ENCODE measurements at regions not wholly inside any gene's neighbourhood (a gene's known extent, or its start where the extent isn't known, plus 50 kb on each side); places are given as distances from the start of the nearest gene placed in this dataset.

GRCh38 chr11:90840071-90840470, 617.2 kb upstream of the CHORDC1 start:
- ChIA-PET CTCF (ENCODE audit: partially characterized antibody) (no interaction called here), POLR2A (ENCODE audit: partially characterized antibody) (no interaction called here)
- H3K4me1 Mint-ChIP-seq: no peaks in the 10 kb centered on the region
- H3K27me3 Mint-ChIP-seq: no peaks in the 10 kb centered on the region
- no peak overlapping the region for H3K27ac Mint-ChIP-seq
- Histone ChIP-seq H3K36me3 (ENCODE audit: insufficient read depth, low read length) (no peaks in the 10 kb centered on the region), H3K27ac (ENCODE audit: low read depth, low read length) (no peak overlapping the region), H3K4me1 (ENCODE audit: insufficient read depth, low read length) (no peaks in the 10 kb centered on the region), H3K4me3 (ENCODE audit: low read length in 2 of 2) (no peak overlapping the region), H3K9me3 (ENCODE audit: control insufficient read depth in 1 of 2, low read length in 2 of 2) (no peaks in the 10 kb centered on the region), H3K27me3 (ENCODE audit: insufficient read depth, low read length) (no peaks in the 10 kb centered on the region)
- H3K4me3 Mint-ChIP-seq: no peak overlapping the region
- intact Hi-C loops (cut with micrococcal nuclease): no loop called here
- H3K9me3 Mint-ChIP-seq: peaks cover 0 to 9% (median 3%) of the 10 kb centered on the region in 8 donors
- H3K36me3 Mint-ChIP-seq: no peaks in the 10 kb centered on the region
- DNase-seq: no peak

DNA sequence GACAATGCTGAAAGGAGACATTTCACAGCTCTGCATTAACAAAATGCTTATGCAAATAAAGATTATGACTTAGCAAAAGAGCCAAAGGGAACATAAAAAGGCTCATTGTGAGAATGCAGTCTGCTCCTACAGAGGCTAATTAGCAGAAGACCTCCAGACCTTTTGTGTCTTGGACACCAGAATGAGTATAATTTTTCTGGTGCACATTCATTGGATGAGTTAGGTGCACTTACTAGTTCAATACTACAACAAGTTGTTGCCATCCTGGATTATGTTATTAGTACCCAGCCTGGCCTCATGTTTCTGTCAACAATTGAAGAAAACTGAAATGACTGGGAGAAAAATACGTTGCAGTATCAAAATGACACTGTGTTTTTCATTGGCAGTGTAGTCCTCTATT, 613.2 kb upstream of the CHORDC1 start:
- ChIA-PET CTCF (ENCODE audit: partially characterized antibody) (no interaction called here), POLR2A (ENCODE audit: partially characterized antibody) (no interaction called here)
- no peak for DNase-seq
- Mint-ChIP-seq H3K4me1 (no peaks in the 10 kb centered on the region), H3K4me3 (no peak overlapping the region), H3K9me3 (peaks cover 0 to 6% (median 2%) of the 10 kb centered on the region in 8 donors), H3K27ac (no peak overlapping the region), H3K27me3 (no peaks in the 10 kb centered on the region), H3K36me3 (no peaks in the 10 kb centered on the region)
- no peaks in the 10 kb centered on the region for H3K9me3 ChIP-seq (ENCODE audit: control insufficient read depth in 1 of 2, low read length in 2 of 2)
- no peak overlapping the region for H3K4me3 ChIP-seq (ENCODE audit: low read length in 2 of 2)
- no peaks in the 10 kb centered on the region for H3K27me3 ChIP-seq (ENCODE audit: insufficient read depth, low read length)
- intact Hi-C loops (cut with micrococcal nuclease): no loop called here
- no peaks in the 10 kb centered on the region for H3K4me1 ChIP-seq (ENCODE audit: insufficient read depth, low read length)
- H3K36me3 ChIP-seq (ENCODE audit: insufficient read depth, low read length): no peaks in the 10 kb centered on the region
- H3K27ac ChIP-seq (ENCODE audit: low read depth, low read length): no peak overlapping the region

- Mint-ChIP-seq H3K4me1 (no peaks in the 10 kb centered on the region), H3K4me3 (no peak overlapping the region), H3K27ac (no peak overlapping the region)
Measured at GRCh38 chr11:90823446-90823845, 600.6 kb upstream of the CHORDC1 start.

DNA sequence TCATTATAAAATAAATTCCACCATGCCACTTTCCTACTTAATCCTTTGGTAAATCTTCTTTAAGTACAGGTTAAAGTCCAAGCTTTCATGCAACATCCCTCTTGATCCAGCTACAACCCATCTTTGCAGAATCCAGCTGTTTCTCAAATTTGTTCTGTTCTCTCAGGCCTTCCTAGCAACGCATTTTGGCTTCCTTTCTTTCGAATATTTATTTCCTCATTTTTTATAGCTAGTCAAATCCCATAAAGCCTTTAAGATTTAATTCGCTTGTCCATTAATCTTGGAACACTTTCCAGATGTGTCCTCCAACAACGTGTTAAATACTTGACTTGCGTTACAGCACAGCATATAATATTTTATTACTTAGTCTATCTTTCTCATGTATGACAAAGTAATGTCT, 600.1 kb upstream of the CHORDC1 start:
- POLR2A ChIA-PET (ENCODE audit: partially characterized antibody): no interaction called here
- H3K27me3 Mint-ChIP-seq: no peaks in the 10 kb centered on the region
- H3K36me3 Mint-ChIP-seq: no peaks in the 10 kb centered on the region
- H3K4me1 Mint-ChIP-seq: no peaks in the 10 kb centered on the region
- CTCF ChIA-PET (ENCODE audit: partially characterized antibody): no interaction called here
- Histone ChIP-seq H3K36me3 (ENCODE audit: insufficient read depth, low read length) (no peaks in the 10 kb centered on the region), H3K4me1 (ENCODE audit: insufficient read depth, low read length) (no peaks in the 10 kb centered on the region), H3K9me3 (ENCODE audit: control insufficient read depth in 1 of 2, low read length in 2 of 2) (no peaks in the 10 kb centered on the region), H3K4me3 (ENCODE audit: low read length in 2 of 2) (no peak overlapping the region), H3K27me3 (ENCODE audit: insufficient read depth, low read length) (no peaks in the 10 kb centered on the region), H3K27ac (ENCODE audit: low read depth, low read length) (no peak overlapping the region)
- no peak for DNase-seq
- H3K27ac Mint-ChIP-seq: no peak overlapping the region
- intact Hi-C loops (cut with micrococcal nuclease): no loop called here
- H3K4me3 Mint-ChIP-seq: no peak overlapping the region
- peaks cover 3 to 20% (median 12%) of the 10 kb centered on the region in 8 donors for H3K9me3 Mint-ChIP-seq

More at GRCh38 chr11:90823446-90823845, 600.6 kb upstream of the CHORDC1 start:
- no peaks in the 10 kb centered on the region for H3K36me3 ChIP-seq (ENCODE audit: insufficient read depth, low read length)
- Mint-ChIP-seq H3K36me3 (no peaks in the 10 kb centered on the region), H3K9me3 (peaks cover 3 to 21% (median 12%) of the 10 kb centered on the region in 8 donors), H3K27me3 (no peaks in the 10 kb centered on the region)
- H3K27me3 ChIP-seq (ENCODE audit: insufficient read depth, low read length): no peaks in the 10 kb centered on the region
- DNase-seq: no peak
- no peaks in the 10 kb centered on the region for H3K9me3 ChIP-seq (ENCODE audit: control insufficient read depth in 1 of 2, low read length in 2 of 2)
- no peaks in the 10 kb centered on the region for H3K4me1 ChIP-seq (ENCODE audit: insufficient read depth, low read length)
- ChIA-PET CTCF (ENCODE audit: partially characterized antibody) (no interaction called here), POLR2A (ENCODE audit: partially characterized antibody) (no interaction called here)
- H3K27ac ChIP-seq (ENCODE audit: low read depth, low read length): no peak overlapping the region
- intact Hi-C loops (cut with micrococcal nuclease): no loop called here
- H3K4me3 ChIP-seq (ENCODE audit: low read length in 2 of 2): no peak overlapping the region

- Mint-ChIP-seq H3K36me3 (no peaks in the 10 kb centered on the region), H3K4me1 (no peaks in the 10 kb centered on the region), H3K9me3 (peaks cover 3 to 33% (median 11%) of the 10 kb centered on the region in 8 donors), H3K27ac (no peak overlapping the region), H3K4me3 (no peak overlapping the region), H3K27me3 (no peaks in the 10 kb centered on the region)
- Histone ChIP-seq H3K9me3 (ENCODE audit: control insufficient read depth in 1 of 2, low read length in 2 of 2) (no peaks in the 10 kb centered on the region), H3K4me3 (ENCODE audit: low read length in 2 of 2) (no peak overlapping the region), H3K4me1 (ENCODE audit: insufficient read depth, low read length) (no peaks in the 10 kb centered on the region), H3K27me3 (ENCODE audit: insufficient read depth, low read length) (no peaks in the 10 kb centered on the region), H3K27ac (ENCODE audit: low read depth, low read length) (no peak overlapping the region), H3K36me3 (ENCODE audit: insufficient read depth, low read length) (no peaks in the 10 kb centered on the region)
- intact Hi-C loops (cut with micrococcal nuclease): no loop called here
- DNase-seq: no peak
- ChIA-PET POLR2A (ENCODE audit: partially characterized antibody) (no interaction called here), CTCF (ENCODE audit: partially characterized antibody) (no interaction called here)
Measured at GRCh38 chr11:90818196-90818745, 595.4 kb upstream of the CHORDC1 start.

- Mint-ChIP-seq H3K27me3 (no peaks in the 10 kb centered on the region), H3K4me1 (no peaks in the 10 kb centered on the region)
- intact Hi-C loops (cut with micrococcal nuclease): no loop called here
Measured at GRCh38 chr11:90809581-90809980, 586.7 kb upstream of the CHORDC1 start.

GRCh38 chr11:90805172-90805571, 582.3 kb upstream of the CHORDC1 start:
- intact Hi-C loops (cut with micrococcal nuclease): no loop called here
- no peak overlapping the region for H3K4me3 Mint-ChIP-seq
- peaks cover 0 to 18% (median 0%) of the 10 kb centered on the region in 8 donors for H3K9me3 Mint-ChIP-seq
- no peak overlapping the region for H3K27ac ChIP-seq (ENCODE audit: low read depth, low read length)
- H3K36me3 ChIP-seq (ENCODE audit: insufficient read depth, low read length): no peaks in the 10 kb centered on the region
- H3K27me3 Mint-ChIP-seq: no peaks in the 10 kb centered on the region
- no peaks in the 10 kb centered on the region for H3K36me3 Mint-ChIP-seq
- no peak overlapping the region for H3K4me3 ChIP-seq (ENCODE audit: low read length in 2 of 2)
- no peaks in the 10 kb centered on the region for H3K27me3 ChIP-seq (ENCODE audit: insufficient read depth, low read length)
- no peak for DNase-seq
- POLR2A ChIA-PET (ENCODE audit: partially characterized antibody): no interaction called here
- H3K4me1 Mint-ChIP-seq: no peaks in the 10 kb centered on the region
- CTCF ChIA-PET (ENCODE audit: partially characterized antibody): no interaction called here
- no peaks in the 10 kb centered on the region for H3K4me1 ChIP-seq (ENCODE audit: insufficient read depth, low read length)
- H3K9me3 ChIP-seq (ENCODE audit: control insufficient read depth in 1 of 2, low read length in 2 of 2): no peaks in the 10 kb centered on the region
- H3K27ac Mint-ChIP-seq: no peak overlapping the region

More at GRCh38 chr11:90809581-90809980, 586.7 kb upstream of the CHORDC1 start:
- Histone ChIP-seq H3K9me3 (ENCODE audit: control insufficient read depth in 1 of 2, low read length in 2 of 2) (no peaks in the 10 kb centered on the region), H3K27me3 (ENCODE audit: insufficient read depth, low read length) (no peaks in the 10 kb centered on the region), H3K36me3 (ENCODE audit: insufficient read depth, low read length) (no peaks in the 10 kb centered on the region), H3K4me3 (ENCODE audit: low read length in 2 of 2) (no peak overlapping the region), H3K4me1 (ENCODE audit: insufficient read depth, low read length) (no peaks in the 10 kb centered on the region), H3K27ac (ENCODE audit: low read depth, low read length) (no peak overlapping the region)
- H3K27ac Mint-ChIP-seq: no peak overlapping the region
- peaks cover 0 to 18% (median 3%) of the 10 kb centered on the region in 8 donors for H3K9me3 Mint-ChIP-seq
- ChIA-PET CTCF (ENCODE audit: partially characterized antibody) (no interaction called here), POLR2A (ENCODE audit: partially characterized antibody) (no interaction called here)
- H3K36me3 Mint-ChIP-seq: no peaks in the 10 kb centered on the region
- no peak for DNase-seq
- no peak overlapping the region for H3K4me3 Mint-ChIP-seq

GRCh38 chr11:90803831-90804230, 581.0 kb upstream of the CHORDC1 start:
- Histone ChIP-seq H3K27me3 (ENCODE audit: insufficient read depth, low read length) (no peaks in the 10 kb centered on the region), H3K36me3 (ENCODE audit: insufficient read depth, low read length) (no peaks in the 10 kb centered on the region), H3K27ac (ENCODE audit: low read depth, low read length) (no peak overlapping the region), H3K4me3 (ENCODE audit: low read length in 2 of 2) (no peak overlapping the region), H3K9me3 (ENCODE audit: control insufficient read depth in 1 of 2, low read length in 2 of 2) (no peaks in the 10 kb centered on the region), H3K4me1 (ENCODE audit: insufficient read depth, low read length) (no peaks in the 10 kb centered on the region)
- no peak overlapping the region for H3K27ac Mint-ChIP-seq
- H3K4me1 Mint-ChIP-seq: no peaks in the 10 kb centered on the region
- no peak for DNase-seq
- H3K27me3 Mint-ChIP-seq: no peaks in the 10 kb centered on the region
- intact Hi-C loops (cut with micrococcal nuclease): no loop called here
- H3K36me3 Mint-ChIP-seq: no peaks in the 10 kb centered on the region
- ChIA-PET POLR2A (ENCODE audit: partially characterized antibody) (no interaction called here), CTCF (ENCODE audit: partially characterized antibody) (no interaction called here)
- H3K4me3 Mint-ChIP-seq: no peak overlapping the region
- peaks cover 0 to 23% (median under 1%) of the 10 kb centered on the region in 8 donors for H3K9me3 Mint-ChIP-seq
